DOHH2 (cell line): ENCODE measurements at regions not wholly inside any gene's neighbourhood (a gene's known extent, or its start where the extent isn't known, plus 50 kb on each side); places are given as distances from the start of the nearest gene placed in this dataset.

Source experiments
- H3F3A ChIP-seq: fragments of 200-600 bp; sonication (generic), shearing (Covaris generic); 2 replicates; pipeline ENCODE4 v1.6.0; 2016; ENCODE audit warnings: antibody characterized with exemption, mild to moderate bottlenecking; ENCODE audit not compliant: control insufficient read depth, insufficient read depth
- H3K27ac ChIP-seq: fragments of 200-600 bp; sonication (generic); 2 replicates; pipeline ENCODE4 v1.5.1; 2014; ENCODE audit warnings: low read depth, mild to moderate bottlenecking, low read length, moderate library complexity
- H3K27me3 ChIP-seq: fragments of 200-600 bp; sonication (generic); 2 replicates; pipeline ENCODE4 v1.6.1; 2014; ENCODE audit warnings: mild to moderate bottlenecking, low read length, mixed read lengths; ENCODE audit not compliant: control insufficient read depth
- H3K36me3 ChIP-seq: fragments of 200-600 bp; sonication (generic); 2 replicates; pipeline ENCODE4 v1.6.1; 2014; ENCODE audit warnings: mild to moderate bottlenecking, low read length, moderate library complexity, mixed read lengths; ENCODE audit not compliant: control insufficient read depth
- H3K4me1 ChIP-seq: fragments of 200-600 bp; sonication (generic); 2 replicates; pipeline ENCODE4 v1.6.1; 2014; ENCODE audit warnings: mild to moderate bottlenecking, low read length, mixed read lengths; ENCODE audit not compliant: control insufficient read depth
- H3K4me2 ChIP-seq: fragments of 200-600 bp; sonication (generic); 2 replicates; pipeline ENCODE4 v1.6.0; 2014; ENCODE audit warnings: mild to moderate bottlenecking, low read length, moderate library complexity
- H3K4me3 ChIP-seq: fragments of 200-600 bp; sonication (generic); 2 replicates; pipeline ENCODE4 v1.5.1; 2014; ENCODE audit warnings: mild to moderate bottlenecking, low read length, mixed read lengths
- H3K79me2 ChIP-seq: fragments of 200-600 bp; sonication (generic); 2 replicates; pipeline ENCODE4 v1.6.1; 2014; ENCODE audit warnings: mild to moderate bottlenecking, low read length, mixed read lengths; ENCODE audit not compliant: control insufficient read depth
- H3K9me2 ChIP-seq: fragments of 200-600 bp; sonication (generic); replicated peaks from 2 replicates; pipeline ENCODE4 v1.6.1; 2014; ENCODE audit warnings: mild to moderate bottlenecking, low read length, mixed read lengths; ENCODE audit not compliant: control insufficient read depth
- H3K9me3 ChIP-seq: fragments of 200-600 bp; sonication (generic); 2 replicates; pipeline ENCODE4 v1.6.1; 2014; ENCODE audit warnings: antibody characterized with exemption, low read length, mixed read lengths; ENCODE audit not compliant: control insufficient read depth, insufficient read depth
- H4K20me1 ChIP-seq: fragments of 200-600 bp; sonication (generic); 2 replicates; pipeline ENCODE4 v1.6.0; 2014; ENCODE audit warnings: low read depth, mild to moderate bottlenecking, antibody characterized with exemption, low read length, moderate library complexity; ENCODE audit not compliant: control insufficient read depth, insufficient read depth
- EZH2phosphoT487 ChIP-seq: fragments of 200-600 bp; sonication (generic); IDR thresholded peaks from 2 replicates; pipeline ENCODE4 v1.6.1; 2017; ENCODE audit warnings: borderline replicate concordance, mild to moderate bottlenecking, antibody characterized with exemption, low read length, moderate library complexity, mixed read lengths
- TF ChIP-seq, protein P1 (sequence below): fragments of 200-600 bp; sonication (generic); IDR thresholded peaks from one replicate; pipeline ENCODE4 v1.5.1; 2014; ENCODE audit warnings: antibody characterized with exemption, mild to moderate bottlenecking, low read depth, low read length; ENCODE audit not compliant: poor library complexity, severe bottlenecking

GRCh38 chrX:148135738-148136137, 154.6 kb downstream of the FMR1NB start:
- no peaks in the 10 kb centered on the region for H4K20me1 ChIP-seq
- no peak overlapping the region for H3K4me2 ChIP-seq
- no peak for TF ChIP-seq EZH2phosphoT487
- TF ChIP-seq, protein P1, sequence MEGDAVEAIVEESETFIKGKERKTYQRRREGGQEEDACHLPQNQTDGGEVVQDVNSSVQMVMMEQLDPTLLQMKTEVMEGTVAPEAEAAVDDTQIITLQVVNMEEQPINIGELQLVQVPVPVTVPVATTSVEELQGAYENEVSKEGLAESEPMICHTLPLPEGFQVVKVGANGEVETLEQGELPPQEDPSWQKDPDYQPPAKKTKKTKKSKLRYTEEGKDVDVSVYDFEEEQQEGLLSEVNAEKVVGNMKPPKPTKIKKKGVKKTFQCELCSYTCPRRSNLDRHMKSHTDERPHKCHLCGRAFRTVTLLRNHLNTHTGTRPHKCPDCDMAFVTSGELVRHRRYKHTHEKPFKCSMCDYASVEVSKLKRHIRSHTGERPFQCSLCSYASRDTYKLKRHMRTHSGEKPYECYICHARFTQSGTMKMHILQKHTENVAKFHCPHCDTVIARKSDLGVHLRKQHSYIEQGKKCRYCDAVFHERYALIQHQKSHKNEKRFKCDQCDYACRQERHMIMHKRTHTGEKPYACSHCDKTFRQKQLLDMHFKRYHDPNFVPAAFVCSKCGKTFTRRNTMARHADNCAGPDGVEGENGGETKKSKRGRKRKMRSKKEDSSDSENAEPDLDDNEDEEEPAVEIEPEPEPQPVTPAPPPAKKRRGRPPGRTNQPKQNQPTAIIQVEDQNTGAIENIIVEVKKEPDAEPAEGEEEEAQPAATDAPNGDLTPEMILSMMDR = no peak
- H3K27me3 ChIP-seq = no peaks in the 10 kb centered on the region
- H3K4me1 ChIP-seq = peaks cover 20% of the 10 kb centered on the region
- no peaks in the 10 kb centered on the region for H3K79me2 ChIP-seq
- H3K27ac ChIP-seq = no peak overlapping the region
- H3K9me3 ChIP-seq = no peaks in the 10 kb centered on the region
- H3F3A ChIP-seq = no peaks in the 10 kb centered on the region
- no peak overlapping the region for H3K4me3 ChIP-seq
- H3K36me3 ChIP-seq = no peaks in the 10 kb centered on the region
- no peaks in the 10 kb centered on the region for H3K9me2 ChIP-seq

GRCh38 chrX:148146121-148146520, 165.0 kb downstream of the FMR1NB start:
- Histone ChIP-seq H4K20me1 (no peaks in the 10 kb centered on the region), H3K27me3 (no peaks in the 10 kb centered on the region), H3K27ac (no peak overlapping the region), H3K9me3 (no peaks in the 10 kb centered on the region), H3F3A (no peaks in the 10 kb centered on the region), H3K79me2 (no peaks in the 10 kb centered on the region), H3K9me2 (no peaks in the 10 kb centered on the region), H3K4me1 (no peaks in the 10 kb centered on the region), H3K4me2 (no peak overlapping the region), H3K36me3 (no peaks in the 10 kb centered on the region), H3K4me3 (no peak overlapping the region)
- no peak for TF ChIP-seq EZH2phosphoT487
- TF ChIP-seq, protein P1 = no peak

DNA sequence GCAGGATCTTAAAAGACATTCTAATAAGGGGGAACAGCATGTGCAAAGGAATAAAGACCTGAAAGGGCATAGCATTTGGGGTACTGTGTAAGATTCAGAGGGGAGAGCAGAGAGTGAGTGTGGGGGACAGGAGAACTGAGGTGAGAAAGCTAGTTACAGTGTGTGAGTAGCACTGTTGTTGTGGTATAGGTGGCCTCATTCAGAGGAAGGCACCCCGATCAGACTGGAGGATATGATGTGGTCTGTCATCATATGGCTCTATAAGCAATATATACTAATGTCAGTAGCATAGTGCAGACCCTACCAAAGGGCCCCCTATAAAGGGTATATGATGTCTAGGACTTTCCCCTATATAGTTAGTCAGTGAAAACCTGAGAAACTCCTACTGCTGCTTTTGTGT, 175.8 kb downstream of the FMR1NB start:
- Histone ChIP-seq H3K27ac (no peak overlapping the region), H3K4me2 (no peak overlapping the region), H3K4me3 (no peak overlapping the region), H3K4me1 (no peaks in the 10 kb centered on the region), H3K9me3 (no peaks in the 10 kb centered on the region), H3K27me3 (no peaks in the 10 kb centered on the region), H3K79me2 (no peaks in the 10 kb centered on the region), H3F3A (no peaks in the 10 kb centered on the region), H3K36me3 (no peaks in the 10 kb centered on the region), H3K9me2 (no peaks in the 10 kb centered on the region), H4K20me1 (no peaks in the 10 kb centered on the region)
- TF ChIP-seq EZH2phosphoT487 = no peak
- TF ChIP-seq, protein P1 = no peak

DNA sequence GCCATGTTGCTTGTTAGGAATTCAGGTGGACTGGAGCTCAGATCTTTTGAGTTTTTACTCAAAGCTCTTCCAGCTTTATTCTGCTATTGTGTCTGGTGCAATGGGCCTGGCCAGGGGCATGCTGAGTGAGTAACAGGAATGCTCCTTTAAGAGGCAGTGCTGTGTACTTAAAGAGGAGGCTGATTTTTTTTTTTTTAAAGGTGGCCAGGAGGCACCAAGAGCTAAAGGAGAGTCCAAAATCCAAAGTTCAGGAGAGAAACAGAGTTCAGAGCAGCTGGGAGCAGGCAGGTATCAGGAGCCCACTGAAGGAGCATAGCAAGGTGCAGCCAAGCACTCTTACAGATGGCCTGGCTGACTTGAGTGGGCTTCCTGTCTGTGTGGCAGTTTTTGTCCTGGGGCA, 178.7 kb downstream of the FMR1NB start:
- Histone ChIP-seq H3K4me2 (no peak overlapping the region), H3K9me2 (no peaks in the 10 kb centered on the region), H3K79me2 (no peaks in the 10 kb centered on the region), H3K27me3 (no peaks in the 10 kb centered on the region), H3K4me3 (no peak overlapping the region), H3K27ac (no peak overlapping the region), H3F3A (no peaks in the 10 kb centered on the region), H3K4me1 (no peaks in the 10 kb centered on the region), H3K9me3 (no peaks in the 10 kb centered on the region), H3K36me3 (no peaks in the 10 kb centered on the region), H4K20me1 (no peaks in the 10 kb centered on the region)
- TF ChIP-seq EZH2phosphoT487 = no peak
- TF ChIP-seq, protein P1 = no peak
